SJSA1 (cell line): ENCODE measurements at regions not wholly inside any gene's neighbourhood (a gene's known extent, or its start where the extent isn't known, plus 50 kb on each side); places are given as distances from the start of the nearest gene placed in this dataset.

Experiments used
- DNase-seq, 2 experiments: peaks; one replicate each; pipeline ENCODE4 v3.0.0-alpha.2; 2015 to 2020; ENCODE audit warnings: low spot score in 2 of 2, low read depth in 1 of 2
- H3K27ac ChIP-seq: fragments of 250-450 bp; sonication (Bioruptor Pico); 2 replicates; pipeline ENCODE4 v1.5.1; 2020; ENCODE audit warnings: mild to moderate bottlenecking, moderate library complexity
- H3K27me3 ChIP-seq: fragments of 250-450 bp; sonication (Bioruptor Pico); replicated peaks from 2 replicates; pipeline ENCODE4 v1.5.1; 2020; ENCODE audit warnings: mild to moderate bottlenecking, moderate library complexity
- H3K36me3 ChIP-seq: fragments of 250-450 bp; sonication (Bioruptor Pico); 2 replicates; pipeline ENCODE4 v1.5.1; 2020; ENCODE audit warnings: mild to moderate bottlenecking
- H3K4me1 ChIP-seq: fragments of 250-450 bp; sonication (Bioruptor Pico); replicated peaks from 2 replicates; pipeline ENCODE4 v1.6.1; 2021; ENCODE audit warnings: mild to moderate bottlenecking
- H3K4me3 ChIP-seq: fragments of 250-450 bp; sonication (Bioruptor Pico); 2 replicates; pipeline ENCODE4 v1.5.1; 2020; ENCODE audit warnings: mild to moderate bottlenecking
- H3K9me3 ChIP-seq: fragments of 250-450 bp; sonication (Bioruptor Pico); replicated peaks from 2 replicates; pipeline ENCODE4 v1.5.1; 2020; ENCODE audit warnings: mild to moderate bottlenecking

DNA sequence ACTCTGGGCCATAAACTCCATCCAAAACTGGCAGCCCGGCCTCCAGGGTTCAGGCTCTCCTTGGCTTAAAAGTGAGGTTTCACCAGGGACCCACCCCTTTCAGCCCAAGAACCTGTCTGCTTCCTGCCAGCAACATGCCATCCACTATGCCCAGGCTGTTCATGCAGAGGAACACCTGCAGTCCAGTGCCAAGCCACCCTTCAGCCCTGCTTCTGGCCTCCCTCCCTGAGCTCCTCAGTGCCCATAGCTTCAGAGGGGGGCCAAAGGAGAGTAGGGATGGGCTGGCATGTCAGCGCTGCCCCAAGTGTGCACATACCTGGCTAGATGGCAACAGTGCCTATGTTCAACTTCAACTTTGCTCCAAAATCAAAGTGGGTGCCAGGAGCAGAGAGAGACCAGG lies 166.9 kb upstream of the MRPS30 start:
- no peak overlapping the region for H3K27ac ChIP-seq
- no peaks in the 10 kb centered on the region for H3K9me3 ChIP-seq
- H3K4me1 ChIP-seq: no peaks in the 10 kb centered on the region
- H3K27me3 ChIP-seq: no peaks in the 10 kb centered on the region
- no peaks in the 10 kb centered on the region for H3K36me3 ChIP-seq
- no peak for DNase-seq
- no peak overlapping the region for H3K4me3 ChIP-seq

DNA sequence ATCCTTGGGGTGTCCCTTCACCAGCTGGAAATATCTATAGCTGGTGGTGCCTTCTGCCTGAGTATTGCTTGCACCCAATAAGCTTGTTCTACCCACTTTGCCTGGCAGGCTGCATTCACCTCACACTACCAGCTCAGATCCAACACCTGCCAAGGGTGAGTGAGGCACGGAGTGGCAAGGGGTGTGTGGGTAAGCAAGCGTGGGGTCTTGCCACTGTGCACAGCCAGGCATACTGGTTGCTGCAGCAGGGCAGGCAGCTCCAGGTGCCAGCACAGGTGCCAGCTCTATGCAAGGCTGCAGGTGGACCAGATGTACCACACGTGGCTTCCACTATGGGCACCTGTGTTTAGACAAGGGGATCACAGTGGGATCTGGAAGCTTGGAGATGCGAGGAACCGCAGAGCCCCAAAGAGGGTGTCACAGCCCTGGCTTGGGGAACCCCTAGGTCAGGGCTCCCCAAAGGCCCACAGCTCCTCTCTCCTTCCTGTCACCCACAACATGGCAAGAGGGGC lies 167.7 kb upstream of the MRPS30 start:
- H3K27me3 ChIP-seq: no peaks in the 10 kb centered on the region
- no peaks in the 10 kb centered on the region for H3K36me3 ChIP-seq
- H3K4me3 ChIP-seq: no peak overlapping the region
- no peak for DNase-seq
- no peaks in the 10 kb centered on the region for H3K9me3 ChIP-seq
- H3K27ac ChIP-seq: no peak overlapping the region
- no peaks in the 10 kb centered on the region for H3K4me1 ChIP-seq

DNA sequence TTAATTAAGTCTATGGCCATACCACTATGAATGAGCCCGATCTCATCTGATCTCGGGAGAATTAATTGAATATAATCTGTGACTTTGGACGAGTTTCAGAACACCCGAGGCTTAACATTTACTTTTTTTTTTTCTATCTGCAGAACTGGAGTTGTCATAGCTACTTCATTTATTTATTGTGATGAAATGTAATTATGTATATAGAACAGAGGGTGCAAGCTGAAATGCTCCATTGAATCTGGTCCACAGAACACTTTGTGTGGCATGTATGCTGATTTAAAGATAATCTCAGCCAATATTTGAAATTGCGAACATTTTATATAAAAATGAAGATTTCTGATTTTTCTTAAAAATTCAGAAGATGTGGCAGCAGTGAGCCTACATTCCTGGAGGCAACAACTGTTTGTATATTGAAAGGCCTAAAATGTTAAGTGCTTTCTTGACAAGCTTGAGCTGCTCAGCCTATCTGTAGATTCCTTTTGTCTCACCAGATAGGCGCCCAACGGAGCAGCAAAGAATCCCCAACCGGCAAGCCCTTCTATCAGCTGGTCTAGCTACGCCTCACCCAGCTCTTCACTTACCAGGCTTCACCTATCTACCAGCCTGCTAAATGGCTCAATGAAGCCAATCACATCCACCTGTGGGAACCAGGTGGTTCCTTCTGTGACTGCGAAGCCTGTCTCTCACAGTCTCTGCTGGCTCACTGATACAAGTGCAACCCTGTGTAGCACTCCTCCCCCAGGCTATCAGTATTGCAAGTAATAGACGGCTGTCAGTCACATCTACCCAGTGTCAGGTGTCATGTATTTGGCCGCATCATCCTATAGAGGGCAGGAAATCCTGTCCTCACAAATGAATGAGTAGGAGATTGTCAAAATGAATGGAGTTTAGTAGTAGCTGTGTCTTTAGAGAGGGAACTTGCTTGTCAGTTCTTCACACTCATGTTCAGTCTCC lies 170.6 kb upstream of the MRPS30 start:
- Histone ChIP-seq H3K27ac (no peak overlapping the region), H3K4me3 (no peak overlapping the region), H3K4me1 (no peaks in the 10 kb centered on the region), H3K27me3 (no peaks in the 10 kb centered on the region), H3K36me3 (no peaks in the 10 kb centered on the region), H3K9me3 (no peaks in the 10 kb centered on the region)
- DNase-seq: no peak

DNA sequence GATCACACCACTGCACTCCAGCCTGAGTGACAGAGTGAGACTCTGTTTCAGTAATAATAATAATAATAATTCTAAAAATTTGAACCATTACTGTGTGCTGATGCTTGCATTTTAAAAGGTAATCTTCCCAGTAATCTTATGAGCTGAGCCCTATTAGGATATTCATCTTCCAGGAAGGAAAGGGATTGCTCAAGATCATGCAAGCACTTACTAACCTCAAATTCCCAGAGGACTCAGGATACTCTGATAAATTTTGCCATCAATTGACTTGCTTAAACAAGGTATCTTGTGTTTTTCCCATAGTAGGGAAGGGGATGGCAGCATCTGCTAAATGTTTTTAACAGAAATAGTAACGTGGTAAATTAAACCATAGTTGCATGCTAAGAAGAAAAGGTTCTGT lies 176.4 kb upstream of the MRPS30 start:
- no peaks in the 10 kb centered on the region for H3K36me3 ChIP-seq
- H3K4me3 ChIP-seq: no peak overlapping the region
- no peak overlapping the region for H3K27ac ChIP-seq
- no peak for DNase-seq
- no peaks in the 10 kb centered on the region for H3K9me3 ChIP-seq
- H3K27me3 ChIP-seq: no peaks in the 10 kb centered on the region
- no peaks in the 10 kb centered on the region for H3K4me1 ChIP-seq

DNA sequence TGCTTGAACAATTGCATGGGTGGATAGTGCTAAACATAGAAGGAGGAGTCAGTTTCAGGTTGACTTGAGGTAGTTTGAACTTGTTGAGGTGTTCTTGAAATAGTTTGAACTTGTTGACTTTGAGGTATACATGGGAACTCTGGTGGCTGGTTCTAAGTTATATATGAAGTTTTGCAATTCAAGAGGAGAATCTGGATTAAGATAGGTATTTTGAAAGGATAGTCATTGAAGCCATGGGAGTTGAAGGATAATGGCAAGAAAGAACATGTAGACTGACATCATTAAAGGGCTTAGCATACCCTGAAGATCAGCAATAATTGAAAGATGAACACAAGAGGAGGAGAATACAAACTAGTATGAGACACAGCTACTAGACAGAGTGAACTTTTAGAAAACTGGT lies 181.9 kb upstream of the MRPS30 start:
- no peaks in the 10 kb centered on the region for H3K4me1 ChIP-seq

DNA sequence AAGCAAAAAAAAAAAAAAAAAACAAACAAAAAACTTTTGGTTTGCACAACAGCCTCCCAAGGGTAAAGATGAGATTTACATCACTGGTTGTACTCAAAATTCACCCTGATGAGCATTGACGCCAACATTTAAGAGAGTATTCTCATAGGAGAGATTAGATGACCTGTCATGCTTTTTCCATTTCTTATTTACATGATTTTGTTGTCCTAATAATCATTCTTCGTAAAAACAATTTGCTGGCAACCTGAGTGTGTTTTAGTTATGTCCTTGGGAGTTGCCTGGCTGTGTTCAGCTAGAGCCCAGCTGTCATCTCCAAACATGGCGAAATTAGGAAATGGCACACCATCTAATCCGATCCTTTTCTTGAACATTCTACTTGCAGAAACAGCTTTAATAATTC lies 186.4 kb upstream of the MRPS30 start:
- Histone ChIP-seq H3K4me3 (no peak overlapping the region), H3K9me3 (peaks cover 3% of the 10 kb centered on the region; the same call in 1 of the 2 replicates), H3K4me1 (no peaks in the 10 kb centered on the region), H3K27me3 (no peaks in the 10 kb centered on the region), H3K36me3 (no peaks in the 10 kb centered on the region), H3K27ac (no peak overlapping the region)
- DNase-seq: no peak

More for the DNA sequence above, 181.9 kb upstream of the MRPS30 start:
- no peaks in the 10 kb centered on the region for H3K36me3 ChIP-seq
- no peaks in the 10 kb centered on the region for H3K27me3 ChIP-seq
- H3K27ac ChIP-seq: no peak overlapping the region
- peaks cover 3% of the 10 kb centered on the region; the same call in 1 of the 2 replicates for H3K9me3 ChIP-seq
- no peak overlapping the region for H3K4me3 ChIP-seq
- DNase-seq: no peak

DNA sequence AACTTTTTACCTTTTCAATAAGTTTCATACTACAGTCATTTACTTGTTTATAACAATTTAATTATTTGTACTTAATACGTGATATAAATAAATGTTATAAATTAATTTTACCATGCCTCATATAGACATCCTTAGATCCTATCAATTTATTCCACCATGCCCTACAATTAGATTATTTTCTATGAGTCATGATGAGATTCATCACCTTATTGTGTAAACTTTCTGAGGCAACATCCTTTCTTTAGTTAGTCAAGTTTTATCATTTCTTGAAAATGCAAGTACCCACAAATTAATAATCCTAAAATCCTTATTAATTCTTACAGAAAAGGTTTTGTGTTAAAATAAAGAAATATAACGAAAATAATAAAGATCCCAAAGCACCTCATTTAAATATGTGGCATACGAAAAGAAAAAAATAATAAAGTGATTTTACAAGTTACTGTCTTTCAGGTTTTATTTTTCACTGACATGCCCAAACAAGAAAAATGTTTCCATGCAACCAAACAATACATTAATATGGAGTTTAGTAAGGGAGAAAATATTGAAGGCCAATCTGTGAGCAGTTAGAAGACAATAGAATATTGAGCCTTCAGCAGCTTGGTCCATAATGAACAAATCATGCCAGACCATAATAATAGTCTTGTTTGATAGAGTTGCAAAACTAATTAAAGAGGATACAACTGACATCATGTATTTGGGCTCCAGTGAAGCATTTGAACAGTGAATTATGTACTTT lies 188.7 kb upstream of the MRPS30 start:
- no peaks in the 10 kb centered on the region for H3K9me3 ChIP-seq
- H3K4me3 ChIP-seq: no peak overlapping the region
- no peak overlapping the region for H3K27ac ChIP-seq
- H3K4me1 ChIP-seq: no peaks in the 10 kb centered on the region
- DNase-seq: no peak
- no peaks in the 10 kb centered on the region for H3K27me3 ChIP-seq
- H3K36me3 ChIP-seq: no peaks in the 10 kb centered on the region

DNA sequence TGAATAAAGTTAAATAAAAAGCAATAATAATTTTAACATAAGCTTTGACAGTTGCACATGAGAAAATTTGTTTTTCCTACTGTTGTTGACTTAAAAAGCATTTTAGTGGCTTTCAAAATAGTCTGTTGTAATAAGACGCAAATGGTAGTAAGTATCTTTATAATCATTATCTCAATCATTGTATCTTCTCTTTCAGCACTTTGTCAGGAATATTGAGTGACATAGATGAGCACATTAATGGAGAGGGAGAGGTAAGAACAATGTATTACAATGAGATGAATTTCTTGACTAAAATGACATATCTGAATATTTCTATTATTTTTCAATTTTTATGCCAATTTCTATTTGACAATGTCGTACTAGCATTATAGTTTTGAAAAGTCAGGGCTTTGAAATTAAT lies 193.9 kb upstream of the MRPS30 start:
- H3K27ac ChIP-seq: no peak overlapping the region
- no peaks in the 10 kb centered on the region for H3K27me3 ChIP-seq
- no peak overlapping the region for H3K4me3 ChIP-seq
- H3K4me1 ChIP-seq: no peaks in the 10 kb centered on the region
- no peaks in the 10 kb centered on the region for H3K36me3 ChIP-seq
- no peak for DNase-seq
- no peaks in the 10 kb centered on the region for H3K9me3 ChIP-seq

DNA sequence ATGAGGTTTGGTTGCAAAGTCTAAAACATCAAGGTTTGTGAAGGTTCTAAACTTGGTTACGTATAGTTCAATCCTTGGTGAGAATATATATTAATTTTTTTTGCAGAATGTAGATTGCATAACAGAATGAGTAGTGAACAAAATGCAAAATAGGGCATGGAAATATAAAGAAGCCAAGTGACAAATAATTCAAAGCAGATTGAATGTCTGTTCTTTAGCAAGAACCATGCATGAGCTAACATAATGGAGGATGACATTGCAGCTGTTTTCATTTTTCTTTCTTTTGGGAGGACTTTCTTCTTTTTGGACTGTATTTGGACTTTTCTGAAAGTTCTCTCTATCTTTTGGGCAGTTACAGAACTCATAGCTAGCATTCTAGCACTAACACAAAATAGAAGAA lies 194.8 kb upstream of the MRPS30 start:
- no peaks in the 10 kb centered on the region for H3K36me3 ChIP-seq
- H3K27ac ChIP-seq: no peak overlapping the region
- H3K27me3 ChIP-seq: no peaks in the 10 kb centered on the region
- DNase-seq: no peak
- H3K4me3 ChIP-seq: no peak overlapping the region
- no peaks in the 10 kb centered on the region for H3K9me3 ChIP-seq
- H3K4me1 ChIP-seq: no peaks in the 10 kb centered on the region

DNA sequence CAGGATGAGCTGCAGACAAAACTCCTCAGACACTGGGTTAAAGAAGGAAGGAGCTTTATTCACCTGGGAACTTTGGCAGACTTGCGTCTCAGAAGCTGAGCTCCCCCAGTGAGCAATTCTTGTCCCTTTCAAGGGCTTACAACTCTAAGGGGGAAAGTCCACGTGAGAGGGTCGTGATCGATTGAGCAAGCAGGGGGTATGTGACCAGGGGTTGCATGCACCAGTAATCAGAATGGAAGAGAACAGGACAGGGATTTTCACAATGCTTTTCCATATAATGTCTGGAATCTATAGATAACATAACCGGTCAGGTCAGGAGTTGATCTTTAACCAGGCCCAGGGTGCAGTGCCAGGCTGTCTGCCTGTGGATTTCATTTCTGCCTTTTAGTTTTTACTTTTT lies 202.8 kb upstream of the MRPS30 start:
- Histone ChIP-seq H3K4me1 (no peaks in the 10 kb centered on the region), H3K27me3 (no peaks in the 10 kb centered on the region), H3K27ac (no peak overlapping the region), H3K4me3 (no peak overlapping the region), H3K9me3 (no peaks in the 10 kb centered on the region), H3K36me3 (no peaks in the 10 kb centered on the region)
- no peak for DNase-seq

DNA sequence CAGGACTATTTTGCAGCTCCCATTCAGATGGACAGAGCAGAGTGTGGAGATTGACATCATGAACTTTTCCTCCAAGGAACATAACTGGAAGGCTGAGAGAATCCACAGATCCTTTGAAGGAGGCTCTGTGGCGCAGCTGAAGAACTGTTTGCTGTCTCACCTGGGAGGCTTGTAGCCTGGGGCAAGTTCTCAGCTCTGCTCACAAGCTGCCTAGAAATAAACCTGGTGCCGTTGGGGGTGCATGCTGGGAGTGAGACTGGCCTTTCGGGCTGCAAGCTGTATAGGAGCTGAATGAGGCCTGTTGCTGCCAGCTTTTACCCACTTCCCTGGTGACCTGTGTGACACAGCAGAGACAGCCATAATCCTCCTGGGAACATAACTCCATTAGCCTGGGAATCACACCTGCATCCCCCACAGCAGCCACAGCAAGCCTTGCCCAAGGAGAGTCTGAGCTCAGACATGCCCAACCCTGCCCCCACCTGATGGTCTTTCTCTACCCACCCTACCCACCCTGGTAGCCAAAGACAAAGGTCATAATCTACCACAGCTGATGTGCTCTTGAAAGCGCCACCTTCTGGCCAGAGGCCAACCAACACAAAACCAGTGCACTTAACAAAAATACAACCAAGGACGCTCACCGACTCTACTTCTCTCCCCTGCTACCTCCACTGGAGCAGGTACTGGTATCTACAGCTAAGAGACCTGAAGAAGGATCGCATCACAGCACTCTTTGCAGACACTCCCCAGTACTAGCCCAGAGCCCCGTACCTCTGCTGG lies 205.1 kb upstream of the MRPS30 start:
- Histone ChIP-seq H3K36me3 (no peaks in the 10 kb centered on the region), H3K27ac (no peak overlapping the region), H3K4me1 (no peaks in the 10 kb centered on the region), H3K27me3 (no peaks in the 10 kb centered on the region), H3K4me3 (no peak overlapping the region), H3K9me3 (no peaks in the 10 kb centered on the region)
- DNase-seq: no peak

DNA sequence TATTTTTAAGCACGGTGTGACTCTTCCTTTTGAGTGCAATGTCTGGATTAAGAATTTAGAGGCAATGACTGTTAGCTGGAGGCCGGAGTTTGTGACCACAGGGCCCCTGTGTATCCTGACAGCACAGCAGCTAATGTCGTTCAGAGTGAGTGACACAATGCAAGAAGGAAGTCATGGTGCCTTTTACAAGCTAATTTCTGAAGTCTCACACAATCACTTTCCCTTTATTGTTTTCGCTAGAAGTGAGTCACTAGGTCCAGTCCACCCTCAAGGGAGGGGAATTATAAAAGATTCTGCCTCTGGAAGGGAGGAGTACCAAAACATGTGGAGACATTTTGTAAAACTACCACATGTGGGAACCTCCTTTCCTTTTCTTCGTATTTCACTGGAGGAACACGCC lies 185.5 kb upstream of the FGF10 start:
- no peaks in the 10 kb centered on the region for H3K36me3 ChIP-seq
- H3K27me3 ChIP-seq: no peaks in the 10 kb centered on the region
- no peaks in the 10 kb centered on the region for H3K9me3 ChIP-seq
- no peak overlapping the region for H3K4me3 ChIP-seq
- H3K4me1 ChIP-seq: no peaks in the 10 kb centered on the region
- DNase-seq: no peak
- H3K27ac ChIP-seq: no peak overlapping the region

DNA sequence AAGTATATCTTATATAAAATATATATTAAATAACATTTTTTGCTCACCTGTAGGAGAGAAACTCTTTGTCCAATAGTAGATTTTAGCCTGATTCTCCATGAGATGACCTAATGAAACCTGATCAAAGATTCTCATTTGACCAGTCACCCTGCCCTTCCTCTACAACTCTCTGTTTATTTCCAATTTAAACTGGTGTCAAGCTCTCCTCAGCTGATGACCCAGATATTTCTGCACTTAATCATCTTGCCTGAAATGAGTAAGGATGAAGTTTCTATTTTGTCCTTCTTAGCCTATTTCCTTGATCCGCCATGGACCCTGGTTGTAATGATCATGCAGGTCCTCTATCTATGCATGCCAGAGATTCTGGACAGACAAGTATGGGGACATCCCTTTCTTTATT lies 179.3 kb upstream of the FGF10 start:
- H3K9me3 ChIP-seq: no peaks in the 10 kb centered on the region
- H3K36me3 ChIP-seq: no peaks in the 10 kb centered on the region
- H3K4me3 ChIP-seq: no peak overlapping the region
- no peak overlapping the region for H3K27ac ChIP-seq
- H3K27me3 ChIP-seq: no peaks in the 10 kb centered on the region
- H3K4me1 ChIP-seq: no peaks in the 10 kb centered on the region
- DNase-seq: no peak
